HG03097 (cell line): ENCODE measurements at regions not wholly inside any gene's neighbourhood (a gene's known extent, or its start where the extent isn't known, plus 50 kb on each side); places are given as distances from the start of the nearest gene placed in this dataset.

Experiments
- ATAC-seq: cut with Tn5 transposase; IDR thresholded peaks from one replicate; pipeline ENCODE4 v1.9.1; 2021; ENCODE audit not compliant: unreplicated experiment, low FRiP score

DNA sequence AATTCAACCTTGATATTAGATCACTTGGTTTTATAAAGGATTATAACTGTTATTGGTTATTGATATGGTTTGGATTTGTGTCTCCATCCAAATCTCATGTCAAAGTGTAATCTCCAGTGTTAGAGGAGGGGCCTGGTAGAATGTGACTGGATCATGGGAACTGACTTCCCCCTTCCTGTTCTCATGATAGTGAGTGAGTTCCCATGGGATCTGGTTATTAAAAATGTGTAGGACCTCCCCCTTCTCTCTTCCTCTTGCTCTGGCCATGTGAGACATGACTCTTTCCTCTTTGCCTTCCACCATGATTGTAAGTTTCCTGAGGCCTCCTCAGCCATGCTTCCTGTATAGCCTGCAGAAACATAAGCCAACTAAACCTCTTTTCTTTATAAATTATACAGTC is 136.0 kb upstream of the UBE2E2 start:
- no peak for ATAC-seq

- no peak for ATAC-seq
Observed at GRCh38 chr3:23068016-23068728, 135.0 kb upstream of the UBE2E2 start.

GRCh38 chr3:23071296-23071695 is 131.8 kb upstream of the UBE2E2 start:
- ATAC-seq, result no peak

GRCh38 chr3:23071758-23072157 is 131.4 kb upstream of the UBE2E2 start:
- peak; percentile 39 for ATAC-seq

DNA sequence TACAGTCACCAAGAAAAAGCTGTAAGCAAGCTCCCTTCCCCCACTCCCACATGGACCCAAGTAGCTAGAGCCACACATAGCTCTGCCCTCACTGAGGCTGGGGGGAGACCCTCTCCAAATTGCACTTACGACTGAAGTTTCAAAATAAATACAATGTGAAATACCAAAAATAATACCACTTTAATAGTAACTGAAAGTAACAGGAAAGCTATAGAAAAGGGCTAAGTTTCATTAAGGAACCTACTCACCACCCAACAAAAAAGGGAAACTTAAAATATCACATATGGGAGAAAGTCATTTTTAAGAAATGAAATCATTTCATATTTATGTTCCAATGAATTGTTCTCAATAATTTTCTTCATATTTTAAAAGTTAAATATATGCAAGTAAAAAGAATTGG is 130.4 kb upstream of the UBE2E2 start:
- ATAC-seq, result no peak

- no peak for ATAC-seq
Observed at GRCh38 chr3:23073724-23074305, 129.3 kb upstream of the UBE2E2 start.

DNA sequence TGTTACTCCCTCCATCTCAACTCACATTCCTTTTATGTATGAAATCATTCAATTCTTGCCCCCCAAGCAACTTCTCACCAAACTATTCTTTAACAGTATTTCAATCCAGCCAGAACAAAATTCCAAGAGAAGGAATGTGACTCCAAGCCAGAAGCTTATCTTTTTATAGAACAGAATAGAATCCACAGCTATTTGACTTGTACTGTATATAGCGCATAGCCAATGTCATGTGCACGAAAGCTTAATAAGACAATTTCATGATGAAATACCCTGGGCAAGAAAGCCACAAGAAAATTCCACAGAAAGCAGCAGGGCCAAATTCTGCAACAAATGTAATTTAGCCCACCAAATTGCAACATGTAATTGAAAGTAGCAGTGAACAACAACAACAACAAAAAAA is 127.6 kb upstream of the UBE2E2 start:
- no peak for ATAC-seq

- no peak for ATAC-seq
Observed at GRCh38 chr3:23076437-23076836, 126.7 kb upstream of the UBE2E2 start.

DNA sequence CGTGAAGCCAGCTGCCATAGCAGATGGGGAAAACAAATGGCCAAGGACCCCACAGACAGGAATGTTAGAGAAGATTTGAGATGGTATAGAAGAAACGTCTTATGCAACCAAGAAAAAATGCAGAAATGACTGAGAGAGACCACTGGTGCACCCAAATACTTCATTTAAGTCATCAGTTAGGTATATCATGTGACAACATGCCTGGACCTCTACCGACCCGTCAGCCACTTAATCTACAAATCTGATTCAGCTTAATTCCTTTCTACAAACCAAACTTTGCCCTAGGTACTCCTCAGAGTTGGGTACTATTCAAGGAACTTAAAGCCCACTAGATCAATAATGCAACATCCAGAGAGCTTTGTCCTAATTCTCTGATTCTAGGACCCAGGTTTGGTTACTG is 126.0 kb upstream of the UBE2E2 start:
- ATAC-seq, result no peak

- no peak for ATAC-seq
Observed at GRCh38 chr3:23078735-23079134, 124.4 kb upstream of the UBE2E2 start.

GRCh38 chr3:23079976-23080375 is 123.2 kb upstream of the UBE2E2 start:
- ATAC-seq, result no peak

GRCh38 chr3:23083701-23084100 is 119.4 kb upstream of the UBE2E2 start:
- no peak for ATAC-seq

GRCh38 chr3:23084367-23084766 is 118.8 kb upstream of the UBE2E2 start:
- no peak for ATAC-seq

DNA sequence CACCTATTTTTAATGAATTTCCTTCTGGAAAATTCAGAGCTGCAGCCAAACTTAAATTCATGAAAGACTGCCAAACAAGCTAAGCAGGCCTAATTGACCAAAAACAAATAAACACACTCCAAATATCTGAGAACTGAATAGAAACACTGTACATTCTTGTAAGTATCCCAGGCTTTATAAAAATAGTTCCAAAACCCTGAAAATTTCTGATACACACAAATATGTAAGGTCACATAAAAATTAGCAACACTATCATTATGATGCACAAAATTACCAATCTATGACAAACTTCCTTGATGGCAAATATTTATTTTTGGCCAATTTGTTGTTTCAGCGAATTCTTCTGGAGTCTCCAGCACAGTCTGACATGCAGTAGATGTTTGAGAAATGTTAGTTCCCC is 117.9 kb upstream of the UBE2E2 start:
- ATAC-seq, result no peak

- no peak for ATAC-seq
Observed at GRCh38 chr3:23086331-23086730, 116.8 kb upstream of the UBE2E2 start.

GRCh38 chr3:23086831-23087230 is 116.3 kb upstream of the UBE2E2 start:
- ATAC-seq, result no peak

- ATAC-seq, result no peak
Observed at GRCh38 chr3:23094412-23094811, 108.7 kb upstream of the UBE2E2 start.

DNA sequence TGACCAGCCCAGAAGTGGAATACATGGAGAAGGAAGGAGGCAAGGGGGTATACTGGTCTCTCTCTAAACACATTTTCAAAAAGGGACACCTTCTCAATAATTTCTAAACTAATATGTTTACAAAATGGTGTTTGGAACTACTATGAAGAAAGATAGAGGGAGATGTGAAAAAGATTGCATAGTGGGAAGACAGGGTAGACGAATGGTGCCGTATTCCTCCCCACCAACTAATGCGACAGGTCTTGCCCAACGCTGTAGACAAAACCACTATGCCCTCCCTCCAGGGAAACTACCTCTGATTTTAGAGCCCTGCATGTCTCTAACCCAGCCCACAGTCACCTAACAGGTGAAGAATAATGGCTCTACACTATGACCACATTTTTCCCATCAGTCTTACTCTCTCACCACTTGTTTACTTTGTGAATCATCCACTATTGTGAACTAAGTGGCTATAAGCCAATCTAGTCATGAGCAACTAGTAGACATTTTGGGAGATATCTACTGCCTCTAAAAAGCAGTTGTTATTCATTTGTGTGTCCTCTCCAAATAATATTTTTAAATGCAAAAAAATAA is 108.2 kb upstream of the UBE2E2 start:
- ATAC-seq, result no peak

DNA sequence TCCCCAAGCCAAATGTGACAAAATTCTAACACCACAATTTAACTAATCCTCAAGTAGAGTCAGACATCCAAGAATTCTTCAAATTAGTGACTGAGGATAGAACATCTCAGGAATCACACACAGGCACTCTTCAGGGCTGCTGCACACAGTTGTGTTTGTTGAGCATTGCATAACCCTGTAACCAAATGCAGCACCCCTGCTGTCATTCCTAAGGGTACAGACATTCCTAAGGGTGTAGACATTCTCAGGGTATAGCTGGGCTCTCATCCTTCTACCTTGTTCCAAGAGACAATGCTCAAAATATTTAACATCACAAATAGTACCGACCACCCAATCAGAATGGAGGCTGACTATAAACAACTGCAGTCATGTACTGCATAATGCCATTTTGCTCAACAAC is 107.1 kb upstream of the UBE2E2 start:
- ATAC-seq, result no peak

GRCh38 chr3:23099021-23099420 is 104.1 kb upstream of the UBE2E2 start:
- ATAC-seq, result no peak

DNA sequence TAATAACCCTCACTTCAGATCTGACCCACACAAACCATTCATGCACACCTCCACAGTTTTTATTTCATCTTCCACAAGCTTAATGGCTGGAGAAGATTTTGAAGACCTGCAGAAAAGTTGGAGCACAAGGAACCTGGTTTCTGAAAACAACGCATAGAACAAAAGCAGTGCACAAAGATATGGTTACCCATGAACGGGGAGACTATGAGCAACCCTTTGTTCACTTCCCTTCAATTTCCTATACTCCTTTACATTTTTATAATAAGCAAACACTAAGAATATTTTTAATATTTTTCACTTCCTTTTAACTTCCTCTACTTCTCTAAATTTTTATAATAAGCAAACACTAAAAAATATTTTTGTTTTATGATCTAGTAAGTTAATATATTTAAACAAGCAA is 103.5 kb upstream of the UBE2E2 start:
- ATAC-seq, result no peak

DNA sequence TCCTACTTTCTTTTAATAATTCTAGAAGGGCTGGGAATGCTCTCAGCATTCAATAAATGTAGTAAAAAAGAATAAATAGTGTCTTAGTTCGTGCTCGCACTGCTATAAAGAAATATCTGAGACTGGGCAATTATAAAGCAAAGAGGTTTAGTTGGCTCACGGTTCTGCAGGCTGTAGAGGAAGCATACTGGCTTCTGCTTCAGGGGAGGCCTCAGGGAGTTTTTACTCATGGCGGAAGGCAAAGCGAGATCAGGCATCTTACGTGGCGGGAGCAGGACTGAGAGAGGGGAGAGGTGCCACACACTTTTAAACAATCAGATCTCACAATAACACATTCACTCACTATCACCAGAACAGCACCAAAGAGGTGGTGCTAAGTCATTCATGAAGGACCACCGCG is 103.0 kb upstream of the UBE2E2 start:
- ATAC-seq, result no peak
